ENCODE measurements at regions not wholly inside any gene's neighbourhood (a gene's known extent, or its start where the extent isn't known, plus 50 kb on each side); places are given as distances from the start of the nearest gene placed in this dataset.
"Not testable (repeated sequence)": the region's sequence is repeated elsewhere in the genome, so short reads cannot be mapped to it uniquely, and the experiment has no call there.

- no peak for DNase-seq (ENCODE audit: low spot score)
These were observed 280.2 kb upstream of the GALNTL6 start for GRCh38 chr4:171532968-171533367.

GRCh38 chr4:171524903-171525302, 288.3 kb upstream of the GALNTL6 start:
- no peak for DNase-seq (ENCODE audit: low spot score)

GRCh38 chr4:171521726-171522125, 291.5 kb upstream of the GALNTL6 start:
- no peak for DNase-seq (ENCODE audit: low spot score)

GRCh38 chr4:171519457-171519856, 293.7 kb upstream of the GALNTL6 start:
- DNase-seq (ENCODE audit: low spot score): no peak

- no peak for DNase-seq (ENCODE audit: low spot score)
These were observed 295.3 kb upstream of the GALNTL6 start for GRCh38 chr4:171517883-171518282.

GRCh38 chr4:171516694-171517093, 296.5 kb upstream of the GALNTL6 start:
- no peak for DNase-seq (ENCODE audit: low spot score)

GRCh38 chr4:171484681-171485080, 328.5 kb upstream of the GALNTL6 start:
- DNase-seq (ENCODE audit: low spot score): no peak

- DNase-seq (ENCODE audit: low spot score): no peak
These were observed 335.0 kb upstream of the GALNTL6 start for GRCh38 chr4:171478181-171478580.

- DNase-seq (ENCODE audit: low spot score): not testable (repeated sequence)
These were observed 338.1 kb upstream of the GALNTL6 start for GRCh38 chr4:171475111-171475510.

GRCh38 chr4:171473155-171473554, 340.0 kb upstream of the GALNTL6 start:
- no peak for DNase-seq (ENCODE audit: low spot score)

GRCh38 chr4:171472230-171472629, 341.0 kb upstream of the GALNTL6 start:
- DNase-seq (ENCODE audit: low spot score): no peak

- DNase-seq (ENCODE audit: low spot score): no peak
These were observed 348.7 kb upstream of the GALNTL6 start for GRCh38 chr4:171464499-171464898.

- DNase-seq (ENCODE audit: low spot score): no peak
These were observed 352.0 kb upstream of the GALNTL6 start for GRCh38 chr4:171461191-171461590.

GRCh38 chr4:171448919-171449481, 364.2 kb upstream of the GALNTL6 start:
- no peak for DNase-seq (ENCODE audit: low spot score)

GRCh38 chr4:171448358-171448757, 364.8 kb upstream of the GALNTL6 start:
- DNase-seq (ENCODE audit: low spot score): no peak

GRCh38 chr4:171441300-171441941, 371.8 kb upstream of the GALNTL6 start:
- DNase-seq (ENCODE audit: low spot score): no peak

- no peak for DNase-seq (ENCODE audit: low spot score)
These were observed 379.5 kb upstream of the GALNTL6 start for GRCh38 chr4:171433674-171434073.

GRCh38 chr4:171432536-171432935, 380.7 kb upstream of the GALNTL6 start:
- no peak for DNase-seq (ENCODE audit: low spot score)

GRCh38 chr4:171430495-171430894, 382.7 kb upstream of the GALNTL6 start:
- DNase-seq (ENCODE audit: low spot score): no peak

GRCh38 chr4:171397175-171397574, 416.0 kb upstream of the GALNTL6 start:
- no peak for DNase-seq (ENCODE audit: low spot score)

GRCh38 chr4:171390626-171391025, 422.6 kb upstream of the GALNTL6 start:
- DNase-seq (ENCODE audit: low spot score): no peak

GRCh38 chr4:171378323-171378722, 434.9 kb upstream of the GALNTL6 start:
- DNase-seq (ENCODE audit: low spot score): no peak

- no peak for DNase-seq (ENCODE audit: low spot score)
These were observed 436.5 kb upstream of the GALNTL6 start for GRCh38 chr4:171376724-171377123.

GRCh38 chr4:171353535-171353934, 459.7 kb upstream of the GALNTL6 start:
- DNase-seq (ENCODE audit: low spot score): no peak

All from cerebellar cortex (tissue), 1 donor.